NCI-H510A treated with DMSO at 0.1 percent for 48 hours (cell line): ENCODE measurements at regions not wholly inside any gene's neighbourhood (a gene's known extent, or its start where the extent isn't known, plus 50 kb on each side); places are given as distances from the start of the nearest gene placed in this dataset.

Experiments used
- DNase-seq: peaks from one replicate; lab custom pipeline; 2025; lab: John Stamatoyannopoulos, UW

DNA sequence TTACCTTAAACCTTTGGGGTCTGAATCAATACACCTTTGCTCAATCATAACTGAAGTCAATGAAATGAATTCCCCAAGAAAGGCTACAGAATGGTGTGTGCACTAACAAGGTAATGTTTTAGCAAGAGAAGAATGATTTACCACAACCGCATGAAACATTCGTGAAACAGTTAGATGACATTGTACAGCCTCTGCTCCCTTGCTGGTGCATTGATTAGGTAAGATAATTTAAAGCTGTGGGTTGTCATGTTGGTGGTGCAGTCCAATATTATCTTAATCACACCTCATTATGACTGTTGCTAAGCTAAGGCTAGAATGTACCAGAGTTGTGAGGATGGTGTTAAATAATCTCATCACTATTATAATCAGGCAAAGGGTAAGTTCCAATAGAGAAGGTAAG, 1673.2 kb upstream of the PRR20A start:
- DNase-seq = no peak

DNA sequence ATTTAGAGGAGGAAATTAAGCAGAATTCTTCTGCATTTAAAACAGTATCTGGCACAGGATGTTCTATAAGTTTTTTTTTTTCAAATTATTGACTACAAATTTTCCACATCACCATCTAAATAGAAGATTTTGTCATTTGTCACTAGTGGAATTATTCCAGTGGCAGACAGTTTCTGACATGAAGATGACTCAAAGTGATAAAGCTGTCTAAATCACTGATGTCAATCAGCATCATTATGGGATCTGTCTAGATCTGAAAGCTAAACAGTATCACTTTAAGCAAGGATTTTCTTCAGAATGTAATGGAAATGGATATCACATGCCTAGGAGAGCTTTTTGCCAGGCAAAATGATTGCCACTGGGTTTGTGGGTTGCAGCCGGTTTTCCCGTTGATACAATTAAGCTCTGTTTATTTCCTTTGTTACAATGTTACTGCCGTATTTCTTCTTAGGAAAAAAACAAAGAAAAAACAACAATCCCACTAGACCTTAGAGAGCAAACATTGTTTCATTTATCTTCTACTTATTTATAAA, 1657.0 kb upstream of the PRR20A start:
- DNase-seq = no peak

DNA sequence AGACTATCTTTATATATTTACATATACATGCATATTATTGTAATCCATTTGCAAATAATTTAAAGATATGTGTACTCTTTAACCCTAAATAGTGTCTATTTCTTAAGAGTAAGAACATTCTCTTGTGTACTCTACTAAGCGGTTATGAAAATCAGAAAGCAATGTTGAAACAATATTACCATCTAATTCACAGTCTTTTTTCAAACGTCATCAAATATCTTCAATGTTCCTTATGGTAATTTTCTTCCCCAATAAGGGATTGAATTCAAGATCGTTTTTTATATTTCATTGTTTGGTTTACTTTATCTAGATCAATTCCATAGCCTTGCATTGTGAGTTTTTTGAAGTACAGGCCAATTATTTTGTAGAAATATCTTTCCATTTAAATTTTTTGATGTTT, 1647.4 kb upstream of the PRR20A start:
- no peak for DNase-seq

DNA sequence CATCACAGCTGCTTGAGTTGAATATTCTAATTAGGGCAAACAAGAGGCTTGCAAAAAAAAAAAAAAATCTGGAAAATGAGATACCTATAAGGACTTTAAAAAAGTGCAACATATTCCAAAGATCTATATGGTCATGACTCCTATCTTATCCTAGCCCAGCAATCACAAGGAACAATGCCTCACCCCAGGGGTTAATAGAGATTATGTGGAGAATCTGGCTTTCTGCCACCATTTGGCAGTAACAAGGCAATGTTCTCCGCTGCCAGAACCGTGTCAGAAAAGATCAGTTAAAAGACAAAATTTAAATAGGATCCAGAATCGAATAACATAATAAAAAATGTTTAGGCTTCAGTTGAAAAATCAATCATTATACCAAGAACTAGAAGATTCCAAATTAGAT, 1643.2 kb upstream of the PRR20A start:
- DNase-seq = no peak

DNA sequence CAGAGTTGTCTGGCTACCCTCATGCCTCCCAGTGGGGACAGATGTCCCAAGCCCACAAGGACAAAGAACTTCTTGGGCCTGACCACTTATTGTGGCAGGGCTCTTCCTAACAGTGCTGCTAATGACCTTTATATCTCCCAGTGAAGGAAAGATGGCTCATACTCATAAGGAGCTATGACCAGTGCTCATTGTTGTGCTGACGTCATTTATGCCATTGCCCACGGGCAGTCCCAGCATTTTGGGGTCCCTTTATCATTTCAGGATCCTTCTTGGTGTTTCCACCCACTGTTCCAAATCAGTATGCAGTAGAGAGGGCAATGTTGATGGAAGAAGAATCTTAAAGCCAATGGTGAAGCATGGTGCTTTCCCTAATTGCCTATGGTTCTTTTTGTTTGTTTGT, 1640.0 kb upstream of the PRR20A start:
- no peak for DNase-seq

DNA sequence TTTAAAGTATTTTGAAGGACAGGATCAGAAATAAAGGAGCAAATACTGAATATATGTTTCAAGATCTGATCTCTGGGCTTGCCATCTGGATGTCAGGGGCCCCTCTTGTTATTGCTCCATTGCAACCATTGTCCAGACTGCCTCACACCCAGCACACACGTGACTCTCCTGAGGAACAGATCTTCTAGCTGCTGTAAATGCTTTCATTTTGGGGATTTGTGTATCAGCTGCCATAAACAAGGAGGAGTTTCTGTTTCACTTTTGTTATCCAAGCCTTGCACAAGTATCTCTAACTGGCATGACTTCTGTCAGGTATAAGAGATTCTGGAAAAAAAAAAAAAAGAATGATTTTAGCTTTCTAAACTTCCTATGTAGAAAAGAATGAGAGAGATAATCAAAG, 1624.1 kb upstream of the PRR20A start:
- no peak for DNase-seq

DNA sequence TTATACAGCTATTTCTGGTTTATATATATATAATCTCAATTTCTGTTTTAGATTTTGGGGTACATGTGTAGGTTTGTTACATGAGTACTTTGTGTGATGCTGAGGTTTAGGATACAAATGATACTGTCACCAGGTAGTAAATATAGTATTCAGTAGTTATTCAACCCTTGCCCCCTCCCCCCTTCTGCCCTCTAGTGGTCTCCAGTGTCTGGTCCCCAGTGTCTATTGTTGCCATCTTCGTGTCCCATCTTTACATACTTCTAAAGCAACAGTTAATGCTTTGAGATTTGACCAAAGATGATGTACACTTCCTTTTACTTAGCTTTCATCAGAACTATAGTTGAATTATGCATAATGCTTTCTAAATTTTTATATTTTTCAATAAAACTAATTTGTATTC, 1623.4 kb upstream of the PRR20A start:
- no peak for DNase-seq

DNA sequence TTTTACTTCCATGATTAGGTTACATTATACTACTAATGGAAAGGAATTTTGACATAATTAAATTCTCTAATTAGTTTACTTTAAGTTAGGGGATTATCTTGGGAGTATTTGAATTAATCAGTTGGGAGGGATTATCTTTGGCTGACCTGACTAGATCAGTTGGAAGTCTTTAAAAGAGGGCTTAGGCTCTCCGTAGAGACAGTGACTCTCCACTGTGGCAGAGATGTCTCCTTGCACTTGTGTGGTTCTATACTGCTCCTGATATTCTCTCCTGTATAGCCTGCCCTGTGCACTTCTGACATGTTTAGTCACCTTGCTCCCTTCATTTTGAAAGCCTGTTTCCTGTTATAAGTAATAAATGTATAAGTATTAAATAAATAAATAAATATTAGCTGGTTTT, 1612.3 kb upstream of the PRR20A start:
- DNase-seq = no peak

DNA sequence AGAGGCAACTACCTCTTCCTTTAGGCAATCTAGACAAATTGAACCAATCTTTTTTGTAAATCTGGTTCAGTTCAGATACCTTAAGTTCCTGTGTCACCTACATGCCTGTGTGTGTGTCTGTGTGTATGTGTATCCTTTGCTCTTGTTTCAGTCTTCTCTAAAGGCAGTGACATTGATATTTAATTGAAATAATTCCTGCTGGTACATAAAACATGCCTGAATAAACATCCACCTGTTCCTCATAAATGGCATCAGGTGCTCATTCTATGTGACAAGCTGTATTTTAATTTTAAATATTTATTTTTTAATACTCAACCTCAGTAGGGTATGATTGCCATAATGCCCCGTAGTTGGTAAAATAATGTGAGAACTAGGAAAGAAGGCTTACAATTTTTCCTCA, 1606.4 kb upstream of the PRR20A start:
- no peak for DNase-seq

DNA sequence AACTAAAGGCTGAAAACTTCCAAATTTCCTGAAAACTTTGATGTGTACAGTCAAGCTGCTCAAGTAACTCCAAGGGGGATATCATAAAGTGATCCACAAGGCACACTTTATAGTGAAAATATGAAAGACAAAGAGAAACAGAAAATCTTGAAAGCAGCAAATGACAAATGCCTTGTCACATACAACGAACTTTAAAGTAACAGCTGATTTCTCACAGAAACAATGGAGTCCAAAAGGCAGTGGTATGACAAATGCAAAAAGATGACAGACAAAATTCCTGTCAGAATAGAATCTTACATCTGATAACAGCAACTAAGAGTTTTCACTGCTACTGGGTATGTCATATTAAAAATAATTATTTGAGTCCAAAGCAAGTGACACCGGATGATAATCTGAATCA, 1602.3 kb upstream of the PRR20A start:
- no peak for DNase-seq

DNA sequence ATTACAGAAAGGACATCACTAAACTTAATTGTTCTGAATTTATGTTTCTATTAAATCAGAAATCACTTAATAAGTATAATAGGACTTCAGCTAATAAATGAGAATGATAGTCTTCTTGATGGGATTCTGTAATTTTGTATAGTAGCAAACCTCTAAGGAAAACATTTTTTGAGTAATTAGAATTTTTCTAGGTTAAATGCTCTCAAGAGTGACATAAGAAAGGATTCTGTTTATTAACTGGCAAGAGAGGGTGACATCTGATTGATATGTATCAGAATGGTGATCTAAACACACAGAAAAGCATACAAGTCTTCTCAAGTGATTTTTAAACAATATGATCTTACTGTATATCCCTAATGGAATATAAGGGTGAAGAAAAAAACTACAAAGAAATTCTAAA, 1597.7 kb upstream of the PRR20A start:
- DNase-seq = no peak

DNA sequence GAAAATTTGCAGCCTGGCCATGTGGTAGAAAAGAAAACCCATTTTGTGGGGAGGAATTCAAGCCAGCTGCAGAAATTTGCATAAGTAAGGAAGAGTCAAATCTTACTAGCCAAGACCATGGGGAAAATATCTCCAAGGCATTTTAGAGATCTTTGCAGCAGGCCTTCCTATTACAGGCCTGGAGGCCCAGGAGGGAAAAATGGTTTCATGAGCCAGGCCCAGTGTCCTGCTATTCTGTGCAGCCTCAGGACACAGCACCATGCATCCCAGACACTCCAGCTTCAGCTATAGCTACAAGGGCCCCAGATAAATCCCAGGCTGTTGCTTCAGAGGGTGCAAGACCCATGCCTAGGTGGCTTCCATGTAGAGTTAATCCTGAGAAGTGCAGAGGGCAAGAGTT, 1590.1 kb upstream of the PRR20A start:
- DNase-seq = no peak

DNA sequence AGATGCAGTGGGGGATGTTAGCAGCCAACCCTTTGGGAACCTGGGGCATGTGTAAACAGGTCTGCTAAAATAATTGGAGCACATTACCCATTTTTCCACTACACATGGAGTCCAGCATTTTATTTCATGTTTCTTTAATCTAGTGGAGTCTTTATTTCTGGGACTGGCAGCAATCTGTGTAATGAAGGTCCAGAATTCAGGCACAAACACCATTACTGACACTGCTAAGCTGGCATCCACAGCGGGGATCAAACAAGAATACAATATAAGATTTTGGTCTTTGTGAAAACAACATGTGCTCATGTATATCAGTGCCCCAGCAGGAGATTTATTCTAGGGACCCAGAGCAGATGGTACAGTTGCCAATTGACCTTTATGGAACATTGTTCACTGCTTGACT, 1587.0 kb upstream of the PRR20A start:
- no peak for DNase-seq

DNA sequence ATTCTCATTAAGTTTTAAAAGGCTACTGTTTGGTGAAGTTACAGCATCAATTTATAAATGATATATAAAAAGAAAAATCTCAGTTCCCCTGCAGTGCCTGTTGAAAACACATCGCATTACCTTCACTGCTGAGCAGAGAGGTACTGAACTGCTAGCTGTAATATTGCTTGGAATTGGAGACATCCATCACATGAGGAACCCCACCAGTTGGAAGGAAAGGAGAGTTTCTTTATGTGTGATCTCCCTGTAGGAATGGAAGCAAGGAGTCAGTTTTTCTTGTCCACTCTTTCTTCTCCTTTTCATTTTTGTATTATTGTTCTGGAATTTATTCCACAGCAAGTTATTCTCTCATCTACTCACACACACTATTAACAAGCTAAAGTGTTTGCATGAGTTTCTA, 1586.0 kb upstream of the PRR20A start:
- no peak for DNase-seq

DNA sequence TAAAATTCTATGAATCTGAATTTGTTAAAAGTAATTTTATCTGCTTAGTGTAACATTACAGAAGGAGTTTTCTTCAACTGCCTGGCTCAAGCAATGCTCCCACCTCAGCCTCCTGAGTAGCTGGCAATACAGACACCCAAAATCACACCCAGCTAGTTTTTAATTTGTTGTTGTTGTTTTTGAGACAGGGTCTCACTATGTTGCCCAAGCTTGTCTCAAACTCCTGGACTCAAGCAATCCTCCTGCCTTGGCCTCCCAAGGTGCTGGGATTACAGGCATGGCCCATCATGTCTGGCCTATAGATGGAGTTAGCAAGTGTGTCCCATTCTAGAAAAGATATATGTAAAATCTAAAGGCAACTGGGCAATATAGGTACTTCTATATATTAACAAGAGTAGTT, 1580.4 kb upstream of the PRR20A start:
- DNase-seq = no peak

DNA sequence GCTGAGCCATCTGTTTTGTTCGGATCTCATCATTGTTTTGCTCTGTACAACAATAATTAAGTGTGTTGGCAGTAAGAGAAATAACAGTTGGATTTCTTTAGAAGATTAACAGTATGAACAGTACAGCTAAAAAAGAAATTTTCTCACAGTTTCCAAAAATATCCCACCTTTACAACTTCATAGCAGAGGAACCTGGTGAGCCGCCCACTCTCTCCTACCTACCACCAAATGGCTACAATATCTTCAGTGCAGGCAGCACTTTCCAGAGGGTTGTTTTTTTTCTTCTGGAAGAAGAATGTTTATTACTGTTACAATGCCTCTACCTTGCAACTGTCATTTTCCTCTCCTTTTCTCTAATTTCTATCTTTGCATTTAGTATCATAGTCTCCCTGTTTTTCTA, 1577.5 kb upstream of the PRR20A start:
- no peak for DNase-seq

DNA sequence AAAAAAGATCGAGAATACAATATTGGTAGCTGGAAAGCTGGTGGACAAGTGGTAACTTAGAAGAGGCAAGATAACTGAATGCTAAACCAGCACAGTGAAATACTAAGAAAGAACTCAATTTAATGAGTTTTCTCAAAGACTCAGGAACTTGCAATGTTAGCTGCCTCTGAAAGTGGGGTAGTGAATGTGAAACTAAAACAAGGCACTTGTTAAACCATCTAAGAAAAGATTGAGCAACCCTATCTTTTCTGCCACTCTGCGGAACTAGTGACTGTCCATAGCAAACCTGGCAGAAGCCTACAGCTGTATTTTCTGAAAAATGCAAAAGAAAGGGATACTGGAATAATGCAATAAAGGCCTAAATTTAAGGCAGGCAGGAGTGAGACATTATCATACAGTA, 1574.4 kb upstream of the PRR20A start:
- DNase-seq = no peak

DNA sequence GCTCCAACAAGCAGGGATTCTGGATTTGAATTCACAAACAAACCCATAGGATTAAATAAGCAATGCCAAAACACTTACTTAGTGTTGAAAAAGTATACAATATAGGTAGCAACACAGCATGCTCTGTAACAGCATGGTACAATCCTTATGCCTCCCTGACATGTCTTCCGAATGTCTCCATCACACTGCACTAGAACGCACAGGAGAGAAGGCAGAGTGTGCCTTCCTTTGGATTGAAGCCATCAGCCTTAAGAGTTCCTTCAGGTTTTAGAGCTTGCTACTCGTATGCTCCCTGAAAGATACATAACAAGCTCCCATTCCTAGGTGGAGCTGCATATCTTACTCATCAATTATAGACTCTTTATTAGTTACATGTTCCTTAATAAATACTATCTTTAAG, 1573.9 kb upstream of the PRR20A start:
- no peak for DNase-seq

DNA sequence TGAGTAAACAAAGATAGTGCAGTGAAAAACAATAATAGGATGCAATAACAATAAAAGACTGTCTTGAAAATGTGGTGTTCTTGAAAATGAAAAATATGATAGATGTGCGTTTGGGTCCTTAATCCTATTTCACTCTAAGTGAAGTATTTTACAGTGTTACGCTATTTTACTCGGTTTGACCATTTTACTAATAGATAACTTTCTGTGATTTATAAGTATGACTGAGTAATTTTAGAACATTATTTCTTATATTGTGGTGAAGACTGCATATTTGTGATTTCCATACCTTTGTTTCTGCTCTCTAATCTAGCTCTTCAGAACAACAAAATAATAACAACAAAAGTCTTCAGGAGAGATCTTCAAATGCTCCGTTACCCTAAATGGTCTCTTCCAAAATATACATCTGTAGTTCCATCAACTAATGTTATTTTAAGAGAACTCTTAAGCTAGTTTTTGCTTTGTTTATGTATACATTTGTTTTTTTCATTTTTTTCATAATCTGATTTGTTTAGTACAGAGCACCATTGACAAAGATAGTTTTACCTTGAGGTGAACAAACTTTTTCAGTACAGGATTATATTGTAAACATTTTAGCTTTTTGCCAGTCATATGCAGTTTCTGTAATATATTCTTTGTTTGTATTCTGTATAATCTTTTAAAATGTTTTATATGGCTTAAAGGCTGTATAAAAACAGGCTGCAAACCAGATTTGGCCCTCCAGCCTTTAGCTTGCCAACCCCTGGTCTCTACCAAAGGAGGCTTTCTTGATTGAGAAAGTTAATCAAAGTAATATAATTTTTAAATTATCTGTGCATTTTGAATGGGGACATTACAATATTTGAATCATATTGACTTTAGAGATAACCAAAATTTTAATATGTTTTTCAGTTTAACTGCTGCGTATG, 1572.7 kb upstream of the PRR20A start:
- no peak for DNase-seq

DNA sequence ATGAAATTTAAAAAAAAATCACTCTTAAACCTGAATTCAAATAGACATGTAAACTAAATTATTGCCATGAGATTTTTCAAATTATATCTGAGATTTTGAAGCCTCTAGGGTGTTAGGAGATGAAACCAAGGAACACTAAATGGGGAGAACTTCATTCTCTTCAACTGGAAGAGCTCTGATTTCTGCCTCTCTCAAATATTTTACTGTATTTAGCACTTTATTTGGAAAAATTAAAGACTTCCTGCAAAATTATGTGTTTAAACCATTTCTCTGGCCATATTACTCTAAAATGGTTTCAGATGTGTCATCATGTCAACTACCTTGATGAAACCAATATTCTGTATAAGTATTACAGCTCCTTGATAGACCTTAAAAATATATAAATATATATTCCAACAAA, 1571.6 kb upstream of the PRR20A start:
- no peak for DNase-seq

DNA sequence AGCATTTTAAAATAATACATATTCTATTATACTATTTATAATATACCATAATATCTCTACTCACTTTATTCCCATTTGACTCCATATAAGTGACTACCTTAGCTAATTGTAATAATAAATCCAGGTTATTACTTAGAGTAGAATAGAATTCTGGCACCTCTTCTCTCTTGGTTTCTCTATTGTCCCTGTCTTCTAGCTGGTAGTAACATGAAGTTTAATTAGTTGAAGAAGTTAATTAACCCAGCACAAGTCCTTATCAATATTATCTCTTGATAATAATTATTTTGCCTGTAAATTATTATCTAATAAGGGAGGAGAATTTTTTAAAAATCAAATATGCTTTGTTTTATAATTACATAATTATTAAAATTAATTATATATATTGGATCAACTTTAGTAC, 1571.2 kb upstream of the PRR20A start:
- no peak for DNase-seq

DNA sequence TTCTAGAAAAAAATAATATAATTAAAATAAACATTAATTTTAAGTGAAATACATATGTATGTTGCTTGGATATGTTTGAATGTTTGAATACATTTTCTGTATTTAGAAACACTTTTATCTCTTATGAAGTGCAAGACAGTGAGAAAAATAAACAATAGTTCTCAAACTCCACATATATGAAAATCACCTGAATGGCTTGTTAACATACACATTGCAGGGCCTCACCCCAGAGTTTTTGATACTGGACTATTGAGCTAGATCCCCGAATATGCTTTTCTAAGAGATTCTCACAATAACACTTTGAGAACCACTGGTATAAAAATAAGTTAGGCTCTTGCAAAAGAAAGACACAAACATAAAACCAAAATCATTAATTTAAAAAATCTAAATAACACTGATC, 1570.3 kb upstream of the PRR20A start:
- DNase-seq = no peak

DNA sequence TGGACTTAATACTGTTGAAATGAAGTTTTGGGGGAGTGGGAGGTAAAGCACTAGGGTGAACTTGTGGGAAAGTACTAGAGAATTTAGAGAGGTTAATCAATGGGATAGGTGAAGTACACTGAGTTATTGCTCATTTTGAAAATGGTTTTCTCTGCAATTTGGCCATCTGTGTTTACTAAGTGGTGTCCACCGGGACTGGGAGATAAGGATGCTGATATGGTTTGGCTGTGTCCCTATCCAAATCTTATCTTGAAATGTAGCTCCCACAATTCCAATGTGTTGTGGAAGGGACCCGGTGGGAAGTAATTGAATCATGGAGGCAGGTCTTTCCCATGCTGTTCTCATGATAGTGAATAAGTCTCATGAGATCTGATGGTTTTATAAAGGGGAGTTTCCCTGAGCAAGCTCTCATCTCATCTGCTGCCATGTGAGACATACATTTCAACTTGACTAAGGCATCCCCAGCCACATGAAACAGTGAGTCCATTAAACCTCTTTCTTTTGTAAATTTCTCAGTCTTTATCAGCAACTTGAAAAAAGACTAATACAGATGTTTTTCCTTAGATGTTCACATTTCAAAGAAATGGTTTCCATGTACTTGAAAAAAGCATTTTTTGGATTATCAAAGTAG, 1569.4 kb upstream of the PRR20A start:
- no peak for DNase-seq

DNA sequence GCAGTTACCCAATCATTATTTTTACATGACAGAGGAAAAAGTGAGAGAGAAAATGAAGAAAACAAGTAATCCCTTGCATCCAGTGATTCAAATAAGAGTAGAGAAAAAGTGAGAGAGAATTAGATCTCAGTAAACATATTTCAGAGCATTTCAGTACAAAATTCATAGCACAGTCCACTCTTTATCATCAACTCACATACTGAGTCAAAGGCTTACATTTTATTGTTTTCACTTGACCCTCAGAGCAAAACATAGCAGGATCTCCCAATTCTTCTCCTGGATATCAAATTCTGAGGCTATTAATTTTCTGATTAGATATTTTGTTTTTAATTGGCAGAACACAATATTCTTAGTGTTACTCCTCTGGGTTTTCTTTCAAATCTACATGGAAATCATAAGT, 1568.3 kb upstream of the PRR20A start:
- no peak for DNase-seq
